ENCODE measurements at regions not wholly inside any gene's neighbourhood (a gene's known extent, or its start where the extent isn't known, plus 50 kb on each side); places are given as distances from the start of the nearest gene placed in this dataset.

DNA sequence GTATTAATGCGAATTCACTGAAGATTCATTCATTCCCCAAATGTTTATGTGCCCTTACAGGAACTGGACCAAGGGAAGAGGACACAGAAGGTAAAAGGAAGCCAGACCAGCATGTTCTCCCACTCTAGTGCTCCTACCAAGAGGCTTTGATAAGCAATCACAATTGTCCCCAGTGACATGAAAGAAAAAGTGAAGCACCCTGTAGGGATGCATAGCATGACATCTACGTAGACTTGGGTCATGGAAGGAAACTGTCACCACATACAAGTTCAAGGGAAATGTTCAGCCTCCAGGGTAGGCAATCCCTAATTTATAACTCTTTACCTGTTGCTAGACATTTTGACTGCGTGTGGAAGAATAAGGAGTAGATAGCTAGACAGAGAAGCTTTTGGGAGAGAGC is 348.6 kb upstream of the MCTP2 start (continued):
- TF ChIP-seq SIN3A (conservative IDR thresholded peaks at IDR 0.05 in 1 of 2, IDR thresholded peaks at IDR 0.05 in 1 of 2; ENCODE audit: low read depth in 1 of 2, low read length in 2 of 2) = no peak
- TF ChIP-seq SP1 (IDR thresholded peaks at IDR 0.05; ENCODE audit: low read depth, low read length) = no peak
- TF ChIP-seq SP4 (IDR thresholded peaks at IDR 0.05; ENCODE audit: low read length) = no peak
- TF ChIP-seq YY1 (IDR thresholded peaks at IDR 0.05; ENCODE audit: low read depth, low read length) = no peak
- no peak for TF ChIP-seq TAF1 (IDR thresholded peaks at IDR 0.05; ENCODE audit: low read depth, low read length)

Measured in H1 (cell line).